ENCODE measurements at regions not wholly inside any gene's neighbourhood (a gene's known extent, or its start where the extent isn't known, plus 50 kb on each side); places are given as distances from the start of the nearest gene placed in this dataset.

- DNase-seq (ENCODE audit: low spot score): no peak
Observed at GRCh38 chr18:61167902-61168301, 165.3 kb upstream of the CDH20 start.

GRCh38 chr18:61169386-61169785 is 163.8 kb upstream of the CDH20 start:
- no peak for DNase-seq (ENCODE audit: low spot score)

GRCh38 chr18:61172624-61173023 is 160.6 kb upstream of the CDH20 start:
- no peak for DNase-seq (ENCODE audit: low spot score)

GRCh38 chr18:61173554-61173953 is 159.7 kb upstream of the CDH20 start:
- DNase-seq (ENCODE audit: low spot score): no peak

- no peak for DNase-seq (ENCODE audit: low spot score)
Observed at GRCh38 chr18:61183798-61184197, 149.4 kb upstream of the CDH20 start.

- DNase-seq (ENCODE audit: low spot score): no peak
Observed at GRCh38 chr18:61187971-61188370, 145.3 kb upstream of the CDH20 start.

GRCh38 chr18:61189376-61189775 is 143.9 kb upstream of the CDH20 start:
- no peak for DNase-seq (ENCODE audit: low spot score)

- no peak for DNase-seq (ENCODE audit: low spot score)
Observed at GRCh38 chr18:61194726-61195125, 138.5 kb upstream of the CDH20 start.

GRCh38 chr18:61196750-61197149 is 136.5 kb upstream of the CDH20 start:
- DNase-seq (ENCODE audit: low spot score): no peak

GRCh38 chr18:61198486-61198885 is 134.7 kb upstream of the CDH20 start:
- no peak for DNase-seq (ENCODE audit: low spot score)

- no peak for DNase-seq (ENCODE audit: low spot score)
Observed at GRCh38 chr18:61199171-61199848, 133.9 kb upstream of the CDH20 start.

GRCh38 chr18:61201511-61201910 is 131.7 kb upstream of the CDH20 start:
- no peak for DNase-seq (ENCODE audit: low spot score)

- no peak for DNase-seq (ENCODE audit: low spot score)
Observed at GRCh38 chr18:61203151-61203550, 130.1 kb upstream of the CDH20 start.

GRCh38 chr18:61209801-61210200 is 123.4 kb upstream of the CDH20 start:
- DNase-seq (ENCODE audit: low spot score): no peak

GRCh38 chr18:61216051-61216450 is 117.2 kb upstream of the CDH20 start:
- no peak for DNase-seq (ENCODE audit: low spot score)

GRCh38 chr18:61222206-61222605 is 111.0 kb upstream of the CDH20 start:
- no peak for DNase-seq (ENCODE audit: low spot score)

GRCh38 chr18:61225336-61225735 is 107.9 kb upstream of the CDH20 start:
- no peak for DNase-seq (ENCODE audit: low spot score)

- no peak for DNase-seq (ENCODE audit: low spot score)
Observed at GRCh38 chr18:61236356-61237057, 96.7 kb upstream of the CDH20 start.

GRCh38 chr18:61237529-61237928 is 95.7 kb upstream of the CDH20 start:
- no peak for DNase-seq (ENCODE audit: low spot score)

- no peak for DNase-seq (ENCODE audit: low spot score)
Observed at GRCh38 chr18:61239051-61239450, 94.2 kb upstream of the CDH20 start.

- DNase-seq (ENCODE audit: low spot score): no peak
Observed at GRCh38 chr18:61241260-61241853, 91.9 kb upstream of the CDH20 start.

- no peak for DNase-seq (ENCODE audit: low spot score)
Observed at GRCh38 chr18:61244632-61245031, 88.6 kb upstream of the CDH20 start.

- DNase-seq (ENCODE audit: low spot score): no peak
Observed at GRCh38 chr18:61245276-61245675, 88.0 kb upstream of the CDH20 start.

- DNase-seq (ENCODE audit: low spot score): no peak
Observed at GRCh38 chr18:61248589-61248988, 84.6 kb upstream of the CDH20 start.

Data from LoVo (cell line).